ENCODE measurements at regions not wholly inside any gene's neighbourhood (a gene's known extent, or its start where the extent isn't known, plus 50 kb on each side); places are given as distances from the start of the nearest gene placed in this dataset.
"Not testable (repeated sequence)": the region's sequence is repeated elsewhere in the genome, so short reads cannot be mapped to it uniquely, and the experiment has no call there.

GRCh38 chr11:67797726-67798521, 123.5 kb upstream of the ALDH3B2 start:
- TF ChIP-seq, protein P1, sequence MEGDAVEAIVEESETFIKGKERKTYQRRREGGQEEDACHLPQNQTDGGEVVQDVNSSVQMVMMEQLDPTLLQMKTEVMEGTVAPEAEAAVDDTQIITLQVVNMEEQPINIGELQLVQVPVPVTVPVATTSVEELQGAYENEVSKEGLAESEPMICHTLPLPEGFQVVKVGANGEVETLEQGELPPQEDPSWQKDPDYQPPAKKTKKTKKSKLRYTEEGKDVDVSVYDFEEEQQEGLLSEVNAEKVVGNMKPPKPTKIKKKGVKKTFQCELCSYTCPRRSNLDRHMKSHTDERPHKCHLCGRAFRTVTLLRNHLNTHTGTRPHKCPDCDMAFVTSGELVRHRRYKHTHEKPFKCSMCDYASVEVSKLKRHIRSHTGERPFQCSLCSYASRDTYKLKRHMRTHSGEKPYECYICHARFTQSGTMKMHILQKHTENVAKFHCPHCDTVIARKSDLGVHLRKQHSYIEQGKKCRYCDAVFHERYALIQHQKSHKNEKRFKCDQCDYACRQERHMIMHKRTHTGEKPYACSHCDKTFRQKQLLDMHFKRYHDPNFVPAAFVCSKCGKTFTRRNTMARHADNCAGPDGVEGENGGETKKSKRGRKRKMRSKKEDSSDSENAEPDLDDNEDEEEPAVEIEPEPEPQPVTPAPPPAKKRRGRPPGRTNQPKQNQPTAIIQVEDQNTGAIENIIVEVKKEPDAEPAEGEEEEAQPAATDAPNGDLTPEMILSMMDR (IDR thresholded peaks at IDR 0.05): not testable (repeated sequence)
- TF ChIP-seq, protein P2, sequence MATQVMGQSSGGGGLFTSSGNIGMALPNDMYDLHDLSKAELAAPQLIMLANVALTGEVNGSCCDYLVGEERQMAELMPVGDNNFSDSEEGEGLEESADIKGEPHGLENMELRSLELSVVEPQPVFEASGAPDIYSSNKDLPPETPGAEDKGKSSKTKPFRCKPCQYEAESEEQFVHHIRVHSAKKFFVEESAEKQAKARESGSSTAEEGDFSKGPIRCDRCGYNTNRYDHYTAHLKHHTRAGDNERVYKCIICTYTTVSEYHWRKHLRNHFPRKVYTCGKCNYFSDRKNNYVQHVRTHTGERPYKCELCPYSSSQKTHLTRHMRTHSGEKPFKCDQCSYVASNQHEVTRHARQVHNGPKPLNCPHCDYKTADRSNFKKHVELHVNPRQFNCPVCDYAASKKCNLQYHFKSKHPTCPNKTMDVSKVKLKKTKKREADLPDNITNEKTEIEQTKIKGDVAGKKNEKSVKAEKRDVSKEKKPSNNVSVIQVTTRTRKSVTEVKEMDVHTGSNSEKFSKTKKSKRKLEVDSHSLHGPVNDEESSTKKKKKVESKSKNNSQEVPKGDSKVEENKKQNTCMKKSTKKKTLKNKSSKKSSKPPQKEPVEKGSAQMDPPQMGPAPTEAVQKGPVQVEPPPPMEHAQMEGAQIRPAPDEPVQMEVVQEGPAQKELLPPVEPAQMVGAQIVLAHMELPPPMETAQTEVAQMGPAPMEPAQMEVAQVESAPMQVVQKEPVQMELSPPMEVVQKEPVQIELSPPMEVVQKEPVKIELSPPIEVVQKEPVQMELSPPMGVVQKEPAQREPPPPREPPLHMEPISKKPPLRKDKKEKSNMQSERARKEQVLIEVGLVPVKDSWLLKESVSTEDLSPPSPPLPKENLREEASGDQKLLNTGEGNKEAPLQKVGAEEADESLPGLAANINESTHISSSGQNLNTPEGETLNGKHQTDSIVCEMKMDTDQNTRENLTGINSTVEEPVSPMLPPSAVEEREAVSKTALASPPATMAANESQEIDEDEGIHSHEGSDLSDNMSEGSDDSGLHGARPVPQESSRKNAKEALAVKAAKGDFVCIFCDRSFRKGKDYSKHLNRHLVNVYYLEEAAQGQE (IDR thresholded peaks at IDR 0.05; ENCODE audit: insufficient read depth in 1 of 2, low read depth in 2 of 2, low read length in 1 of 2): not testable (repeated sequence)
- not testable (repeated sequence) for TF ChIP-seq SIN3A (IDR thresholded peaks at IDR 0.05; ENCODE audit: borderline replicate concordance, insufficient read depth, low read depth, low read length)

Measured in Panc1 (cell line).